ENCODE measurements at regions not wholly inside any gene's neighbourhood (a gene's known extent, or its start where the extent isn't known, plus 50 kb on each side); places are given as distances from the start of the nearest gene placed in this dataset.

GRCh38 chr20:19950042-19950441 is 67.1 kb upstream of the NAA20 start:
- H3K4me1 Mint-ChIP-seq: peaks cover 49% of the 10 kb centered on the region
- H3K36me3 Mint-ChIP-seq: no peaks in the 10 kb centered on the region
- no peaks in the 10 kb centered on the region for H3K27me3 Mint-ChIP-seq
- H3K27ac Mint-ChIP-seq: no peak overlapping the region
- H3K4me3 Mint-ChIP-seq: no peak overlapping the region
- H3K9me3 Mint-ChIP-seq: no peaks in the 10 kb centered on the region
- ATAC-seq: no peak

DNA sequence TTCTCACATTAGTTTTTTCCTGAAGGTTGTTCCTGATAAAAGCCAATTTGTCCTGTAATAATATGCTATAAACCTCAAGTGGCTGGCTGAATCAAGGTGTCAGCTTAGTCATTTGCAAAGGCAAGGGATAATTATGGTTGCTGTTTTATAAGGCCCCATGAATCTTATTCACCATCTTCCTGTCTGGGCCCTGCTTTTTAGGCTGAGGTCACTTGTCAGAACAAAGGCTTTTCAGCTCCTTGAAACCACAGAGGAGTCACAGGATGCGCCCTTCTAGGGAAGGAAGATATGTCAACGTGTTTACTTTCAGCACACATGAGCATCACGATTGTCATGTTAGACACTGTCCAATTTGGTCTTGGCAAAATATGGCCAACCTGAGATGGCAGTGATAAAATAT is 64.8 kb upstream of the NAA20 start:
- H3K27ac Mint-ChIP-seq: no peak overlapping the region

GRCh38 chr20:19953606-19954005 is 63.6 kb upstream of the NAA20 start:
- Mint-ChIP-seq H3K9me3 (no peaks in the 10 kb centered on the region), H3K27me3 (no peaks in the 10 kb centered on the region), H3K36me3 (no peaks in the 10 kb centered on the region), H3K27ac (peak overlapping the region; percentile 67), H3K4me1 (peaks cover 27% of the 10 kb centered on the region), H3K4me3 (no peak overlapping the region)
- no peak for ATAC-seq

More for the DNA sequence above, 64.8 kb upstream of the NAA20 start:
- Mint-ChIP-seq H3K36me3 (no peaks in the 10 kb centered on the region), H3K4me1 (peaks cover 33% of the 10 kb centered on the region), H3K9me3 (no peaks in the 10 kb centered on the region), H3K27me3 (no peaks in the 10 kb centered on the region), H3K4me3 (no peak overlapping the region)
- ATAC-seq: no peak

- Mint-ChIP-seq H3K4me3 (no peak overlapping the region), H3K9me3 (no peaks in the 10 kb centered on the region), H3K27ac (no peak overlapping the region), H3K4me1 (peaks cover 16% of the 10 kb centered on the region), H3K36me3 (no peaks in the 10 kb centered on the region), H3K27me3 (peaks cover 9% of the 10 kb centered on the region)
- ATAC-seq: no peak
Measured at GRCh38 chr20:19956976-19957375, 60.2 kb upstream of the NAA20 start.

DNA sequence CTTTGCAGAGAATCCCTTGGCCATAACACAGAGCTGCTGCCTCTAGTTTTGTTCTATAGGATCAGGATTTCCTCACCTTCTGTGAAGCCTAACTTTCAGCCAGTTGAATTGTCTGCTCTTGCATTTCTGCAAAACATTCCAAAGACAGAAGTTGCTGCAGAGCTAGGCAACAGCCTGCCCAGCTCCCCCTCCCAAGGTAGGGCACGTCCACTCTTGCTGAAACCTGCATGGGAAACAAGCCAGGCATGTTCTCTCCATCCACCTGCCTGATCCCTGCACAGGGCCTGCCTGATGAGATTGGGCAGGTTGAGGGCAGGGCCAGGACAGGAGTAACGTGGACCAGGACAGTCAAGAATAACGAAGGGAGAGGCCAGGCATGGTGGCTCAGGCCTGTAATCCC is 58.9 kb upstream of the NAA20 start:
- Mint-ChIP-seq H3K9me3 (no peaks in the 10 kb centered on the region), H3K4me1 (peaks cover 5% of the 10 kb centered on the region), H3K27ac (no peak overlapping the region), H3K36me3 (no peaks in the 10 kb centered on the region), H3K4me3 (no peak overlapping the region), H3K27me3 (peaks cover 9% of the 10 kb centered on the region)
- no peak for ATAC-seq

GRCh38 chr20:19958928-19959327 is 58.2 kb upstream of the NAA20 start:
- no peaks in the 10 kb centered on the region for H3K4me1 Mint-ChIP-seq
- no peak for ATAC-seq
- H3K4me3 Mint-ChIP-seq: no peak overlapping the region
- no peak overlapping the region for H3K27ac Mint-ChIP-seq
- peaks cover 9% of the 10 kb centered on the region for H3K27me3 Mint-ChIP-seq
- no peaks in the 10 kb centered on the region for H3K36me3 Mint-ChIP-seq
- H3K9me3 Mint-ChIP-seq: no peaks in the 10 kb centered on the region

DNA sequence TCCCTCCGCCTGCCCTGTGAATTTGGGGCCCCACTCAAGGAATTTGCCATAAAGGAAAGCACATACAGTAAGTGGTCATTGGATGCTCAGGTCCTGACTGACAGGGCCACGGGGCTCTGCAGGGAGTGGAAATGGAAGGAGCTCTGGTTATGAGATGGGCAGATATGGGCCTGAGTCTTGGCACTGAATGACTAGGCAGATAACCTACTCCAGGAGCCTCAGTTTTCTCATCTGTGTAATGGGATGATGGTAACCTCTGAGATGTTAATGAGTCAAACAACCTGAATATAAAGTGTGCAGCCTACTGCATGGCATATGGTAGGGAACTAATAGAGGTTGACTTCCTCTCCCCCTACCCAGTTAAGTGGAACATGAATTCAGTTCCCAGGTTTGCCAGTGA is 56.4 kb upstream of the NAA20 start:
- Mint-ChIP-seq H3K27ac (no peak overlapping the region), H3K4me1 (no peaks in the 10 kb centered on the region), H3K4me3 (no peak overlapping the region), H3K27me3 (peaks cover 9% of the 10 kb centered on the region), H3K9me3 (no peaks in the 10 kb centered on the region), H3K36me3 (no peaks in the 10 kb centered on the region)
- ATAC-seq: no peak

GRCh38 chr20:19961293-19961692 is 55.9 kb upstream of the NAA20 start:
- H3K4me3 Mint-ChIP-seq: no peak overlapping the region
- H3K27ac Mint-ChIP-seq: no peak overlapping the region
- no peaks in the 10 kb centered on the region for H3K4me1 Mint-ChIP-seq
- ATAC-seq: no peak
- H3K9me3 Mint-ChIP-seq: no peaks in the 10 kb centered on the region
- no peaks in the 10 kb centered on the region for H3K36me3 Mint-ChIP-seq
- peaks cover 9% of the 10 kb centered on the region for H3K27me3 Mint-ChIP-seq

DNA sequence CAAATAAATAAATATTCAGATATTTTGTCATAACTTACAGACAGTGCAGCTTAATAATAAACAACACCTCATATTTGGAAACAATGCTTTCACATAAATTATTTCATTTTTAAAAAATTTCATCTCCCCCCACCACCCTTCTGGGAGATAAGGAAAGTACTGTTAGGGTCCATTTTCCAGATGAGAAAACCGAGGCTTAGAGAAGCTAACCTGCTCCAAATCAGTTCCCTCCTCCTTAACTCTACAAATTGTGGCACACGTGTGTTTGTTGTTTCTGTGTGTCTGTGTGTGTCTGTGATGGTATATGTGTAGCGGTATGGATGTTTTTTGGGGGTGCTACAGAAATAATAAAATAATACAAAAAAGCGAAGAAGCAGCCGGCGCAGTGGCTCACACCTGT is 54.2 kb upstream of the NAA20 start:
- Mint-ChIP-seq H3K4me3 (no peak overlapping the region), H3K36me3 (no peaks in the 10 kb centered on the region), H3K27ac (no peak overlapping the region), H3K9me3 (no peaks in the 10 kb centered on the region), H3K27me3 (peaks cover 9% of the 10 kb centered on the region), H3K4me1 (peaks cover 3% of the 10 kb centered on the region)
- no peak for ATAC-seq

- Mint-ChIP-seq H3K27ac (no peak overlapping the region), H3K27me3 (peaks cover 9% of the 10 kb centered on the region), H3K4me1 (peaks cover 12% of the 10 kb centered on the region), H3K4me3 (no peak overlapping the region), H3K9me3 (no peaks in the 10 kb centered on the region), H3K36me3 (peaks cover 4% of the 10 kb centered on the region)
- ATAC-seq: no peak
Measured at GRCh38 chr20:19964289-19965265, 52.6 kb upstream of the NAA20 start.

DNA sequence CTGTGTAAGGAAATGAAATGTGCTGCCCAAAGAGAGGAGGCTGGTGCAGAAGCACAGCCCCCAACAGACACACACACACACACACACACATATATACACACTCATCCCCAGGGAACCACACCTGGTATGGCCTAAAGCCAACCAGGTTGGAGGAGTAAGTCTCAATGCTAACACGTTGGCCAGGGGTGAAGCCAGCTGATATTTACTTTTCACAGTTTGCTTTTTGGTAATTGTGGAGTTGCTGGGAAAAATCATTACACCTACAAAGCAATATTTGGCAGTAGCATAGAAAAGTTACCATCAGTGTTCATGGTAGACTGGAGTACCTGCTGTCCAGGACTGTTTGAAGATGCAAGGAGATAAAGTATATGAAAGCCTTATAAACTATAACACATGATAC is 50.3 kb upstream of the NAA20 start:
- Mint-ChIP-seq H3K27me3 (no peaks in the 10 kb centered on the region), H3K27ac (no peak overlapping the region), H3K36me3 (peaks cover 4% of the 10 kb centered on the region), H3K4me1 (peaks cover 12% of the 10 kb centered on the region), H3K4me3 (no peak overlapping the region), H3K9me3 (no peaks in the 10 kb centered on the region)
- no peak for ATAC-seq
